ENCODE measurements at regions not wholly inside any gene's neighbourhood (a gene's known extent, or its start where the extent isn't known, plus 50 kb on each side); places are given as distances from the start of the nearest gene placed in this dataset.

DNA sequence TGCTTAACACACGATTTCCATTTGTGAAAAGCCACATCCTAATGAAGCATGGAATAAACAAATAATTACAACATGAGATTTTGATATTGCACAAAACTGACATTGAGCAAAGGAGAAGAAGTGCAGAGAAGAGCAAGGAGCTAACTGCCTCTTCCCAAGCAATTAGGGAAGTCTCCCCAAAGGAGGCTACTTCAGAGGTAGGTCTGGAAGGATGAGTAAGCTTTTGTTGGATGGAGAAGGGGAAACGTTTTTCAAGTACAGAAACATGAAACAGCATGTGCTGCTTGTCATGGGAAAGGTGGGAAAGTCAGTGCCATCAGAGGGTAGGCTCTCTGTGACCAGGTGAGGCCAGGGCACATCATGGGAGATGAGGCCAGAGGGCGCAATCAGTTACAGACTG lies 132.2 kb upstream of the SESN3 start:
- TF ChIP-seq, protein P1, sequence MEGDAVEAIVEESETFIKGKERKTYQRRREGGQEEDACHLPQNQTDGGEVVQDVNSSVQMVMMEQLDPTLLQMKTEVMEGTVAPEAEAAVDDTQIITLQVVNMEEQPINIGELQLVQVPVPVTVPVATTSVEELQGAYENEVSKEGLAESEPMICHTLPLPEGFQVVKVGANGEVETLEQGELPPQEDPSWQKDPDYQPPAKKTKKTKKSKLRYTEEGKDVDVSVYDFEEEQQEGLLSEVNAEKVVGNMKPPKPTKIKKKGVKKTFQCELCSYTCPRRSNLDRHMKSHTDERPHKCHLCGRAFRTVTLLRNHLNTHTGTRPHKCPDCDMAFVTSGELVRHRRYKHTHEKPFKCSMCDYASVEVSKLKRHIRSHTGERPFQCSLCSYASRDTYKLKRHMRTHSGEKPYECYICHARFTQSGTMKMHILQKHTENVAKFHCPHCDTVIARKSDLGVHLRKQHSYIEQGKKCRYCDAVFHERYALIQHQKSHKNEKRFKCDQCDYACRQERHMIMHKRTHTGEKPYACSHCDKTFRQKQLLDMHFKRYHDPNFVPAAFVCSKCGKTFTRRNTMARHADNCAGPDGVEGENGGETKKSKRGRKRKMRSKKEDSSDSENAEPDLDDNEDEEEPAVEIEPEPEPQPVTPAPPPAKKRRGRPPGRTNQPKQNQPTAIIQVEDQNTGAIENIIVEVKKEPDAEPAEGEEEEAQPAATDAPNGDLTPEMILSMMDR (IDR thresholded peaks at IDR 0.05) = no peak
- TF ChIP-seq POLR2A (IDR thresholded peaks at IDR 0.05) = no peak
- Histone ChIP-seq H3K4me3 (no peak overlapping the region), H3K27ac (no peak overlapping the region), H3K27me3 (no peaks in the 10 kb centered on the region), H3K9me3 (no peaks in the 10 kb centered on the region), H3K4me1 (no peaks in the 10 kb centered on the region), H3K36me3 (no peaks in the 10 kb centered on the region)
- no peak for DNase-seq

DNA sequence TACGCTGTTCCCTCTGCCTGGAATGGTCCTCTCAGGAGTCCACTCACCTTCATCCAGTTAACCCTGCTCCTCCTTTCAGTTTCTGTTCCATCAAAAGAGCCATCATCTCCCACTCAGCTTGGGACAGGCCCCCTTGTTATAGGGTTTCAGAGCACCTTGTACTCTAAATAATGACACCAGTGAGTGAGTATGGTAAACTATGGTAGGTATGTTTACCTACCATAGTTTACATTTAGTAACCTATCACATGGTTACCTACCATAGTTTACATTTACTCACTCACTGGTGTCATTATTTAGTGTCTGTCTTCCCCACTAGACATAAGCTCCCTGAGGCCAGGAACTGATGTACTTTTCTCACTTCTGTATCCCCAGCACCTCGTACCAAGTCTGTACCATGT lies 130.2 kb upstream of the SESN3 start:
- no peak for TF ChIP-seq POLR2A (IDR thresholded peaks at IDR 0.05)
- TF ChIP-seq, protein P1 (IDR thresholded peaks at IDR 0.05) = no peak
- H3K27me3 ChIP-seq = no peaks in the 10 kb centered on the region
- no peak for DNase-seq
- H3K36me3 ChIP-seq = no peaks in the 10 kb centered on the region
- H3K9me3 ChIP-seq = no peaks in the 10 kb centered on the region
- no peaks in the 10 kb centered on the region for H3K4me1 ChIP-seq
- no peak overlapping the region for H3K4me3 ChIP-seq
- no peak overlapping the region for H3K27ac ChIP-seq

DNA sequence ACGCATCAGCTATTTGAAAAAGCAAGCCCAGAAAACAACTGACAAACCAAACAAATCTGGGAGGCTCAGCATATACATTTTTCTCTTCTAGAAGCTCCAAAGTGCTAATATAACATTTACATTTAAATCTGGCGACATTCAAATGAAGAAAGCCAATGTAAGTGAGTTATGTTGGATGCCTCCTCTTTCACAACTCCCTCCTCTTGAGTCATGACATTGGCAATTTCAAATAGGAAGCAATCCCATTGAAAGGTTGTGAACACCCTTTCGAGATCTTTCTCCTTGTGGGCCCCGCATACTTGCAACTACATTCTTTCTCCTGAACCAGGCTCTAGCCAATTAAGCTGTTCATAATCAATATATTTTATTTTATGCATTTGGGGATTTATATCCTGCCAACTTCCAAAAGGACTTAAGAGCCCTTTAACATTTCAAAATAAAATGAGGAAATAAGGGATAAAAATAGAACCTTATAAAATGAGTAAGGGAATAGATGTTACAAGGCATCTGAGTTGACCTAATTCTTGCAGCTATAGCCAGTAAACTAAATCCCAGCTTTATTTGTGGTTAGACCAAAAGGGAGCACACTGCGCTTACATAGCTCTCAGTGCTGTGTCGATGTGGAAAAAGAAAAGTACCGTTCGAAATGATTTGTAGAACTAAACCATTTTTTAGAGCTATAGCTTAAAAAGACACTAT lies 129.5 kb upstream of the SESN3 start:
- no peak for TF ChIP-seq POLR2A (IDR thresholded peaks at IDR 0.05)
- TF ChIP-seq, protein P1 (IDR thresholded peaks at IDR 0.05) = no peak

DNA sequence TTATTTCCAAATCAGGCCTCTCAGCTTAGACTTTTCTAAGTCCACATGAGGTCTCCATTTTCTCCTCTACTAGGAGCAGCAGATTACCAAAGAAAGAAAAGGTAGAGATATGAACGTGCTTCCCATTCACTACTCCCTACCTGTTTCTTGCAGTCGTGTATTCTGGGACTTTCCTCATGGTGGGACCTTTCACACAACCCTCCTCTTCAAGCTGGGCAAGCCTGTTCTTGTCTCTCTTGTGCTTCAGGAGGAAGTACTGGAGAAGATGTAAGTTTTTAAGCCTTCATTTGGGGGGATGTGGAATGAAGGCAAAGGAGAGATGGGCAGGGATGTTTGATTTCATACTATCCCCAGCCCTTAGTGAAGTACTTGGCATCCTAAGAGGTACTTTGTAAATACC lies 128.8 kb upstream of the SESN3 start:
- Histone ChIP-seq H3K36me3 (no peaks in the 10 kb centered on the region), H3K27me3 (no peaks in the 10 kb centered on the region), H3K27ac (no peak overlapping the region), H3K4me1 (no peaks in the 10 kb centered on the region), H3K9me3 (no peaks in the 10 kb centered on the region), H3K4me3 (no peak overlapping the region)
- no peak for DNase-seq
- TF ChIP-seq, protein P1 (IDR thresholded peaks at IDR 0.05) = no peak
- no peak for TF ChIP-seq POLR2A (IDR thresholded peaks at IDR 0.05)

More for the DNA sequence above, 129.5 kb upstream of the SESN3 start:
- Histone ChIP-seq H3K27me3 (no peaks in the 10 kb centered on the region), H3K4me3 (no peak overlapping the region), H3K9me3 (no peaks in the 10 kb centered on the region), H3K4me1 (no peaks in the 10 kb centered on the region), H3K27ac (no peak overlapping the region), H3K36me3 (no peaks in the 10 kb centered on the region)
- DNase-seq = no peak

DNA sequence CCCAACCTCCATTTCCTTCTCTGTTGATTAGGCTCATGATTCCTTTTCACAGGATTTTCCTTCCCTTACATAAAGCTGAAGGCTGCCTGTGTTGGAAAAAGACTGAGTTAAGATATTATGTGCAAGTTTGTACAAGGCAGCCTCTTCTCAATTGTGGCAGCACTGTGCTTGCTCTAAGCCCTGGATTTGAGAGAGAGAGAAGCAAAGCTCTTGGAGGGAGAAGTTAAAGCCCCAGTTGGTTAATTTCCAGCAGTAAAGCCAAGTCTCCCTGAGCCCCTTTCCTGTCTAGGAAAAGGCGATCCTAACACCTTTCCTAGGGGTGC lies 128.3 kb upstream of the SESN3 start:
- Histone ChIP-seq H3K36me3 (no peaks in the 10 kb centered on the region), H3K9me3 (no peaks in the 10 kb centered on the region), H3K4me3 (no peak overlapping the region), H3K4me1 (no peaks in the 10 kb centered on the region), H3K27me3 (no peaks in the 10 kb centered on the region), H3K27ac (no peak overlapping the region)
- DNase-seq = no peak
- TF ChIP-seq, protein P1 (IDR thresholded peaks at IDR 0.05) = no peak
- no peak for TF ChIP-seq POLR2A (IDR thresholded peaks at IDR 0.05)

All from Peyer's patch (tissue), 4 donors.